ENCODE measurements at regions not wholly inside any gene's neighbourhood (a gene's known extent, or its start where the extent isn't known, plus 50 kb on each side); places are given as distances from the start of the nearest gene placed in this dataset.

- DNase-seq (ENCODE audit: low read depth): no peak
- no peak for TF ChIP-seq CTCF (conservative IDR thresholded peaks at IDR 0.05; ENCODE audit: control insufficient read depth, insufficient read depth, low read depth, low read length)
- H3K4me3 ChIP-seq (ENCODE audit: control insufficient read depth, low read depth, low read length): no peak overlapping the region
These were observed 121.3 kb upstream of the EPHA4 start for GRCh38 chr2:221693365-221693764.

- no peak for TF ChIP-seq CTCF (conservative IDR thresholded peaks at IDR 0.05; ENCODE audit: control insufficient read depth, insufficient read depth, low read depth, low read length)
- DNase-seq (ENCODE audit: low read depth): no peak
- H3K4me3 ChIP-seq (ENCODE audit: control insufficient read depth, low read depth, low read length): no peak overlapping the region
These were observed 119.5 kb upstream of the EPHA4 start for GRCh38 chr2:221691571-221691970.

GRCh38 chr2:221689140-221689539 lies 117.0 kb upstream of the EPHA4 start:
- no peak overlapping the region for H3K4me3 ChIP-seq (ENCODE audit: control insufficient read depth, low read depth, low read length)
- DNase-seq (ENCODE audit: low read depth): no peak
- no peak for TF ChIP-seq CTCF (conservative IDR thresholded peaks at IDR 0.05; ENCODE audit: control insufficient read depth, insufficient read depth, low read depth, low read length)

- no peak overlapping the region for H3K4me3 ChIP-seq (ENCODE audit: control insufficient read depth, low read depth, low read length)
- no peak for DNase-seq (ENCODE audit: low read depth)
- no peak for TF ChIP-seq CTCF (conservative IDR thresholded peaks at IDR 0.05; ENCODE audit: control insufficient read depth, insufficient read depth, low read depth, low read length)
These were observed 108.4 kb upstream of the EPHA4 start for GRCh38 chr2:221680548-221680947.

GRCh38 chr2:221677688-221678087 lies 105.6 kb upstream of the EPHA4 start:
- H3K4me3 ChIP-seq (ENCODE audit: control insufficient read depth, low read depth, low read length): no peak overlapping the region
- no peak for TF ChIP-seq CTCF (conservative IDR thresholded peaks at IDR 0.05; ENCODE audit: control insufficient read depth, insufficient read depth, low read depth, low read length)
- DNase-seq (ENCODE audit: low read depth): no peak

- DNase-seq (ENCODE audit: low read depth): peak; percentile 22
- TF ChIP-seq CTCF (conservative IDR thresholded peaks at IDR 0.05; ENCODE audit: control insufficient read depth, insufficient read depth, low read depth, low read length): no peak
- H3K4me3 ChIP-seq (ENCODE audit: control insufficient read depth, low read depth, low read length): no peak overlapping the region
These were observed 104.6 kb upstream of the EPHA4 start for GRCh38 chr2:221676566-221677172.
